Astrocyte (in vitro differentiated cells and primary cell): ENCODE measurements at regions not wholly inside any gene's neighbourhood (a gene's known extent, or its start where the extent isn't known, plus 50 kb on each side); places are given as distances from the start of the nearest gene placed in this dataset.
"Not testable (repeated sequence)": the region's sequence is repeated elsewhere in the genome, so short reads cannot be mapped to it uniquely, and the experiment has no call there.

ENCODE experiments used
- EZH2 ChIP-seq: IDR thresholded peaks from 2 replicates; pipeline ENCODE4 v1.6.1; 2012; ENCODE audit warnings: mild to moderate bottlenecking, low read length, inconsistent platforms; ENCODE audit not compliant: insufficient read depth
- TF ChIP-seq, protein P1 (sequence below): IDR thresholded peaks from 2 replicates; pipeline ENCODE4 v1.5.1; 2011; ENCODE audit warnings: low read depth, mild to moderate bottlenecking, inconsistent platforms, low read length, moderate library complexity; ENCODE audit not compliant: insufficient read depth

DNA sequence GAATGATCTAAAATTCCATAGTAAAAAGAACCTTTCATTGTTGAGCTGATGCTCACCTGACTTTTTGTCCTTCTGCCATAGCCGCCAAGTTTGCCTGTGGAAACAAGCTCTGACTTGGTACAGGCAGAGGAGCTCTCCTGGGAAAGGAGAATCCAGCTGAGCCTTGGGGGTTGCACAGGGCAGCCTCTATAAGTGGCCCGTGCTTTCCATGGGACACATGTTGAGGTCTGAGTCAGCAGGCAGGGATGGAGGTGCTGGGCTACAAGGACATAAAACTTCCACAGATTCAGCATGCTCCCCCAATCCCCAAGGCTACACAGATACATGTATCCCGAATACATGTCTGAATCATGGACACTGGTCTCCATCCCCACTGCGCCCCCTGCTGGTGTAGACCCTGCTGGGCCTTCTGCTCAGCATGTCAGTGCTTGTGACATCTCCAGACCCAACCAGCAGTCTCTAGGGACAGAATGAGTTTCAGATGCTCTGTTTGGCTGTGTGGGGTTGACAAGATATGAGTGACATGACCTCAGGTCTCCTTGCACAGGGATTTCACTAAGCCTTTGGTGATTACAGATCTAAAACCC is 551.7 kb downstream of the RPIA start:
- TF ChIP-seq, protein P1, sequence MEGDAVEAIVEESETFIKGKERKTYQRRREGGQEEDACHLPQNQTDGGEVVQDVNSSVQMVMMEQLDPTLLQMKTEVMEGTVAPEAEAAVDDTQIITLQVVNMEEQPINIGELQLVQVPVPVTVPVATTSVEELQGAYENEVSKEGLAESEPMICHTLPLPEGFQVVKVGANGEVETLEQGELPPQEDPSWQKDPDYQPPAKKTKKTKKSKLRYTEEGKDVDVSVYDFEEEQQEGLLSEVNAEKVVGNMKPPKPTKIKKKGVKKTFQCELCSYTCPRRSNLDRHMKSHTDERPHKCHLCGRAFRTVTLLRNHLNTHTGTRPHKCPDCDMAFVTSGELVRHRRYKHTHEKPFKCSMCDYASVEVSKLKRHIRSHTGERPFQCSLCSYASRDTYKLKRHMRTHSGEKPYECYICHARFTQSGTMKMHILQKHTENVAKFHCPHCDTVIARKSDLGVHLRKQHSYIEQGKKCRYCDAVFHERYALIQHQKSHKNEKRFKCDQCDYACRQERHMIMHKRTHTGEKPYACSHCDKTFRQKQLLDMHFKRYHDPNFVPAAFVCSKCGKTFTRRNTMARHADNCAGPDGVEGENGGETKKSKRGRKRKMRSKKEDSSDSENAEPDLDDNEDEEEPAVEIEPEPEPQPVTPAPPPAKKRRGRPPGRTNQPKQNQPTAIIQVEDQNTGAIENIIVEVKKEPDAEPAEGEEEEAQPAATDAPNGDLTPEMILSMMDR, result not testable (repeated sequence)
- not testable (repeated sequence) for TF ChIP-seq EZH2
